ENCODE measurements at regions not wholly inside any gene's neighbourhood (a gene's known extent, or its start where the extent isn't known, plus 50 kb on each side); places are given as distances from the start of the nearest gene placed in this dataset.

DNA sequence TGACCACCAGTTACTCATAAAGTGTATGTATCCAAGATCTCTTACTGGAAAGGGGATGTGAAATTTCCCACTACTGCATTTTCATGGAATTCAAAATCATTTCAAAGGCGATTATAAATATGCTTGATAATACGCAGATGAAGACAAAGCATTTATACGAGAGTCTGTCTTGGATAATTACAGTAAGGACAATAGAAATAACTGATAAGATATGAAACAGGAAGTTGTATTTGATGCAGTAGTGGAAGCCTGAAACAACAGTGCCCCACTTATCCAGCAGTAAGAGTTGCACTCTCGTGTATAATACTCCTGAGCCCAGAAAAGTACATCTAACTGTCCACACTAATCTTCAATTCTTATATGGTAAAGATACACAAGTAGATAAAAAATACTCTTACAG is 188.7 kb upstream of the POU5F2 start:
- peaks cover 9% of the 10 kb centered on the region for H3K4me1 ChIP-seq (ENCODE audit: insufficient read depth, poor library complexity, severe bottlenecking)

DNA sequence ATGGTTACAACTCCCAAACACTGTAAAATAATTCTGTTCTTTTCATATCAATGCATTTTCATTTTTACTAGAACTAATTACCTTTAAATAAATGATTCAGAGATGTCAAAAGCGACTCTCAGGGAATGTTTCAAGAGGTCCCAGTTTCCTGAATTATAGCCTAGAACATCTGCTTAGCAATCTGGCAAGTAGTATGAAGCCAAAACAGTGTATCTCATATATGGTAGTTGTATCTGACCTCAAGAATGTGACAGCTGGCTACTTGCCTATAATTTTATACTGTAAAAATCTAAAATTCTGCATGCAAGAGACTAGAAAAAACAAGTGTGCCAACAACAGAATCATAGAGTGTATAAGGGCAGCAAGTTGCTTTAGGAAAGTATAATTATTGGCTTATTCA is 187.7 kb upstream of the POU5F2 start:
- TF ChIP-seq, protein P1, sequence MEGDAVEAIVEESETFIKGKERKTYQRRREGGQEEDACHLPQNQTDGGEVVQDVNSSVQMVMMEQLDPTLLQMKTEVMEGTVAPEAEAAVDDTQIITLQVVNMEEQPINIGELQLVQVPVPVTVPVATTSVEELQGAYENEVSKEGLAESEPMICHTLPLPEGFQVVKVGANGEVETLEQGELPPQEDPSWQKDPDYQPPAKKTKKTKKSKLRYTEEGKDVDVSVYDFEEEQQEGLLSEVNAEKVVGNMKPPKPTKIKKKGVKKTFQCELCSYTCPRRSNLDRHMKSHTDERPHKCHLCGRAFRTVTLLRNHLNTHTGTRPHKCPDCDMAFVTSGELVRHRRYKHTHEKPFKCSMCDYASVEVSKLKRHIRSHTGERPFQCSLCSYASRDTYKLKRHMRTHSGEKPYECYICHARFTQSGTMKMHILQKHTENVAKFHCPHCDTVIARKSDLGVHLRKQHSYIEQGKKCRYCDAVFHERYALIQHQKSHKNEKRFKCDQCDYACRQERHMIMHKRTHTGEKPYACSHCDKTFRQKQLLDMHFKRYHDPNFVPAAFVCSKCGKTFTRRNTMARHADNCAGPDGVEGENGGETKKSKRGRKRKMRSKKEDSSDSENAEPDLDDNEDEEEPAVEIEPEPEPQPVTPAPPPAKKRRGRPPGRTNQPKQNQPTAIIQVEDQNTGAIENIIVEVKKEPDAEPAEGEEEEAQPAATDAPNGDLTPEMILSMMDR (IDR thresholded peaks at IDR 0.05; ENCODE audit: poor library complexity, severe bottlenecking): no peak
- ATAC-seq (ENCODE audit: low read depth) (no peak), DNase-seq (ENCODE audit: low spot score) (no peak)
- Histone ChIP-seq H3K27ac (ENCODE audit: poor library complexity, severe bottlenecking) (no peak overlapping the region), H3K36me3 (ENCODE audit: low read depth) (no peaks in the 10 kb centered on the region), H3K4me3 (ENCODE audit: severe bottlenecking) (no peak overlapping the region), H3K27me3 (ENCODE audit: insufficient read depth, poor library complexity, severe bottlenecking) (no peaks in the 10 kb centered on the region), H3K9me3 (ENCODE audit: severe bottlenecking) (no peaks in the 10 kb centered on the region), H3K4me1 (ENCODE audit: insufficient read depth, poor library complexity, severe bottlenecking) (peaks cover 16% of the 10 kb centered on the region)

More for the DNA sequence above, 188.7 kb upstream of the POU5F2 start:
- no peaks in the 10 kb centered on the region for H3K9me3 ChIP-seq (ENCODE audit: severe bottlenecking)
- no peaks in the 10 kb centered on the region for H3K27me3 ChIP-seq (ENCODE audit: insufficient read depth, poor library complexity, severe bottlenecking)
- no peak overlapping the region for H3K4me3 ChIP-seq (ENCODE audit: severe bottlenecking)
- DNase-seq (ENCODE audit: low spot score) (no peak), ATAC-seq (ENCODE audit: low read depth) (no peak)
- TF ChIP-seq, protein P1 (IDR thresholded peaks at IDR 0.05; ENCODE audit: poor library complexity, severe bottlenecking): no peak
- H3K27ac ChIP-seq (ENCODE audit: poor library complexity, severe bottlenecking): no peak overlapping the region
- H3K36me3 ChIP-seq (ENCODE audit: low read depth): no peaks in the 10 kb centered on the region

DNA sequence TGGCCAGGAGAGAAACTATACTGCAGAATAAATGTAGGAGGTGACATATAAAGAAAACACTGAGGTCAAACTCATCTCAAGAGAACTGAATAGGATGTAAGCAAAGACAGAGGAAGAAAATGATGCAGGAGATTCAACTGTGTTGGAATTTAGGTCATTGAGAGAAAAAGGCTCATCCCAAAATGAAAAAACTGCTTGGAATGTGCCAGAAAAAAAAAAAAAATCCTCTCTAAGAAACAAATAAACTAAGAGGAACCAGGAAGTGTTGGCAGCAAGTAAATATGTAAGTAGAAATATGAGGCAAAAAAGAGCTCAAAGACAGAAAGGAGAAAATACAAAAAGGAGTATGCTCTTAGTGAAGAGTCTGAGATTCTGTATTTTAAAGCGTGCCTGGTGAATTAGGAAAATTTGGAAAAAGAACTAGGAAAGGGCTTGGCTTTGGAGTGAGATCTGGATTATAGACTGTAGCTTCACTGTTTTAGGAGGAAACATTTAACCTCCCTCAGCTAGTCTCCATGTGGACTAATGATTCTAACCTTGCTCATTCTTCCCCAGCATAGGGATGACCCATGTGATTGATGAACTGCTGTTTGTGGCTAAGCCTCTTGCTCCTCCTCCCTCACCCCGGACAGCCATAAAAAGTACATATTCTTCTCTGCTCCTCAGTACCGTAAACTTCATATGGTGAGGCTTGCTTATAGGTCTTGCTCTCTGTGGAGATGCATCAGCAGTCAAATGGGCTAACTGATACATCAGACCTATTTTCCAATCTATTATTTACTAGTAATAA is 185.6 kb upstream of the POU5F2 start:
- TF ChIP-seq, protein P1 (IDR thresholded peaks at IDR 0.05; ENCODE audit: poor library complexity, severe bottlenecking): no peak
- Histone ChIP-seq H3K4me1 (ENCODE audit: insufficient read depth, poor library complexity, severe bottlenecking) (peaks cover 16% of the 10 kb centered on the region), H3K4me3 (ENCODE audit: severe bottlenecking) (no peak overlapping the region), H3K27ac (ENCODE audit: poor library complexity, severe bottlenecking) (no peak overlapping the region), H3K9me3 (ENCODE audit: severe bottlenecking) (no peaks in the 10 kb centered on the region), H3K36me3 (ENCODE audit: low read depth) (no peaks in the 10 kb centered on the region), H3K27me3 (ENCODE audit: insufficient read depth, poor library complexity, severe bottlenecking) (no peaks in the 10 kb centered on the region)
- DNase-seq (ENCODE audit: low spot score): no peak
- ATAC-seq (ENCODE audit: low read depth): no peak

DNA sequence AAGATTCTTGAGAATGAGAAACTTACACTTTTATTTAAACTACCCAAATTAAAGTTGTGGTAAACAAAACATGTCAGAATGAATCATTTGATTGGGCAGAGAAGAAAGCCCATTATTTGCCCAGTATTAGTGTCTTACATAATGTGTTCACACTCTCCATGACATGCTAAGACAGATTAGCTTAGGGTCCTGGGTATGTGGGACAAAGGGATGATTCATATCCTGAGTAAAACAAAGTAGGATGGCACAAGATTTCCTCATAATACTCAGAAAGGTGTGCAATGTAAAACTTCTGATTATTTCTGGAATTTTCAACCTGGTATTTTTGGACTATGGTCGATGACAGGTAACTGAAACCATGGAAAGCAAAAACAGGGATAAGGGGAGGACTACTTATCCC is 183.9 kb upstream of the POU5F2 start:
- H3K36me3 ChIP-seq (ENCODE audit: low read depth): no peaks in the 10 kb centered on the region
- ATAC-seq (ENCODE audit: low read depth) (peak; percentile 96), DNase-seq (ENCODE audit: low spot score) (no peak)
- H3K4me1 ChIP-seq (ENCODE audit: insufficient read depth, poor library complexity, severe bottlenecking): peaks cover 16% of the 10 kb centered on the region
- H3K27ac ChIP-seq (ENCODE audit: poor library complexity, severe bottlenecking): peak overlapping the region; percentile 24
- TF ChIP-seq, protein P1 (IDR thresholded peaks at IDR 0.05; ENCODE audit: poor library complexity, severe bottlenecking): no peak
- H3K9me3 ChIP-seq (ENCODE audit: severe bottlenecking): no peaks in the 10 kb centered on the region
- H3K4me3 ChIP-seq (ENCODE audit: severe bottlenecking): no peak overlapping the region
- no peaks in the 10 kb centered on the region for H3K27me3 ChIP-seq (ENCODE audit: insufficient read depth, poor library complexity, severe bottlenecking)

DNA sequence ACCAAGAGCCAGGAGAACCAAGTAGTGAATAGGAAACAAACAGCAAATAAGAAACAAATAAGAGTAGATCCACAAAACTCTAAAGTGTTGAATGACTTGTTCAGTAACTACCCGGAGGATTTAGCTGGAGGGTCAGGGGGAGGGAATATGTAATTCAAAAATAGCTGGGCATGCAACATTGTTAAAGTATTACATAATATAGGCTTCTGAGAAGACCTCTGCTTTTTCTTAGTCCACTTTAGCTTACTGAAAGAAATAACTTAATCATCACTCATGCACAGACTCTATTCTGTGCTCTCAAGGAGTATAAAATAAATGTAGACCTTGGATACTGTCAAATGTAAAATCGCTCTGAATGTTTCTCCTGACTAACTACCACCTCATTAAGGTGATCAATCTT is 183.2 kb upstream of the POU5F2 start:
- Histone ChIP-seq H3K9me3 (ENCODE audit: severe bottlenecking) (no peaks in the 10 kb centered on the region), H3K4me3 (ENCODE audit: severe bottlenecking) (no peak overlapping the region), H3K36me3 (ENCODE audit: low read depth) (no peaks in the 10 kb centered on the region), H3K27ac (ENCODE audit: poor library complexity, severe bottlenecking) (peak overlapping the region; percentile 24), H3K27me3 (ENCODE audit: insufficient read depth, poor library complexity, severe bottlenecking) (no peaks in the 10 kb centered on the region), H3K4me1 (ENCODE audit: insufficient read depth, poor library complexity, severe bottlenecking) (peaks cover 16% of the 10 kb centered on the region)
- TF ChIP-seq, protein P1 (IDR thresholded peaks at IDR 0.05; ENCODE audit: poor library complexity, severe bottlenecking): no peak
- ATAC-seq (ENCODE audit: low read depth) (peak; percentile 58; the same call in 2 of the 3 replicates), DNase-seq (ENCODE audit: low spot score) (no peak)

All from RWPE2 (cell line).